ENCODE measurements at regions not wholly inside any gene's neighbourhood (a gene's known extent, or its start where the extent isn't known, plus 50 kb on each side); places are given as distances from the start of the nearest gene placed in this dataset.
"Not testable (repeated sequence)": the region's sequence is repeated elsewhere in the genome, so short reads cannot be mapped to it uniquely, and the experiment has no call there.

GRCh38 chr11:19419021-19419750 is 178.4 kb upstream of the E2F8 start:
- in situ Hi-C loops (cut with MboI; ENCODE audit: low sequenced_read_pairs), result no loop called here

DNA sequence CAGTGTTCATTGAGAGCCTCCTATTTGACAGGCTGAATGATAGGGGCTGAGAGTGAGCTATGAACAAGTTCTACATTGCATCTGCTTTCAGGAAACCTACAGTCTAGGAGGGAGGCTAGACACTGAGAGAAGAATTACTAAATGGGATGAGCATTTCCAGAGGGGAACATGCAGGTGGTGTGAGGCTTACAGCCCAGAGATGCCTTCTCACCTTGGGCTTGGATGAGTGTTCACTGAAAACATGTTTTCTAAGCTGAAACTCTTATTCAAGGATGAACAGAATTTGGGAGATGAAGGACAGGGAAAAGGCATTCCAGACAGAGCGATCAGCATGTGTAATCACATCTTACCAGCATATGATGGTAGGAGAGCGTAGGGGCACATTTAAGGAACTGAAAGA is 177.5 kb upstream of the E2F8 start:
- in situ Hi-C loops (cut with MboI; ENCODE audit: low sequenced_read_pairs), result no loop called here

DNA sequence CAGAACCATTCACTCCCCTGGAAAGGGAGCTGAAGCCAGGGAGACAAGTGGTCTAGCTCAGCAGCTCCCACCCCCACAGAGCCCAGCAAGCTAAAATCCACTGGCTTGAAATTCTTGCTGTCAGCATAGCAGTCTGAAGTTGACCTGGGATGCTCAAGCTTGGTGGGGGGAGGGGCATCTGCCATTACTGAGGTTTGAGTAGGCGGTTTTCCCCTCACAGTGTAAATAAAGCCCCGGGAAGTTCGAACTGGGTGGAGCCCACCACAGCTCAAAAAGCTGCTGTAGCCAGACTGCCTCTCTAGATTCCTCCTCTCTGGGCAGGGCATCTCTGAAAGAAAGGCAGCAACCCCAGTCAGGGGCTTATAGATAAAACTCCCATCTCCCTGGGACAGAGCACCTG is 171.3 kb upstream of the E2F8 start:
- in situ Hi-C loops (cut with MboI; ENCODE audit: low sequenced_read_pairs), result not testable (repeated sequence)

- in situ Hi-C loops (cut with MboI; ENCODE audit: low sequenced_read_pairs), result no loop called here
These were observed 169.3 kb upstream of the E2F8 start for GRCh38 chr11:19410032-19410431.

- in situ Hi-C loops (cut with MboI; ENCODE audit: low sequenced_read_pairs), result no loop called here
These were observed 168.6 kb upstream of the E2F8 start for GRCh38 chr11:19409307-19409706.

DNA sequence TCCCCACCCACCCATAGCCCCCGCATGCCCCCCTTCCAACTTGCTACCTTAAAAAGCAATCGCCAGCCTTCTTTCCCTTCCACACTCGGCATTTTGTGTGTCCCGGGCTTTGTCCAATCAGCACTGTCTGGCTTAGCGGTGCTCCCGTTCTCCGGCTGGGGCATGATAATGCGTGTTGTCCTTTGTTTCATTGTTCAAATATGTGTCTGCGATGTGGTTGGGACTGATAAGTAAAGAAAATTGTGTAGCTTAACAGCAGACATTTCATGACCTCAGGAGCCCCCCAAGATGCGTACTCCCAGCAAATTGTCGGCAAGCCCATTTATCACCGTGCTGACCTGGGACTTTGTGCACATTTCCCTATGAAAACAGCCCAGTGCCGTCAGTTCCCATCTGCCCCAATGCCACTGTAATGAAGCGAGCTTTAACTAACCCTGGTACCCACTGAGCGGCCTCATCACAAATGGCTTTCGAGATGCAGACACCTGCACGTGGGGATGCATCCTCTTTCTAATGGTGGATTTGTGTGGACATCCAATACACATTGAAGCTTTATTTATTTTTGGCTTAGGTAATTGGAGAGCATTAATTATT is 167.0 kb upstream of the E2F8 start:
- in situ Hi-C loops (cut with MboI; ENCODE audit: low sequenced_read_pairs), result no loop called here

GRCh38 chr11:19405966-19406365 is 165.2 kb upstream of the E2F8 start:
- in situ Hi-C loops (cut with MboI; ENCODE audit: low sequenced_read_pairs), result no loop called here

GRCh38 chr11:19404787-19405186 is 164.0 kb upstream of the E2F8 start:
- in situ Hi-C loops (cut with MboI; ENCODE audit: low sequenced_read_pairs), result no loop called here

GRCh38 chr11:19403196-19403895 is 162.6 kb upstream of the E2F8 start:
- in situ Hi-C loops (cut with MboI; ENCODE audit: low sequenced_read_pairs), result no loop called here

DNA sequence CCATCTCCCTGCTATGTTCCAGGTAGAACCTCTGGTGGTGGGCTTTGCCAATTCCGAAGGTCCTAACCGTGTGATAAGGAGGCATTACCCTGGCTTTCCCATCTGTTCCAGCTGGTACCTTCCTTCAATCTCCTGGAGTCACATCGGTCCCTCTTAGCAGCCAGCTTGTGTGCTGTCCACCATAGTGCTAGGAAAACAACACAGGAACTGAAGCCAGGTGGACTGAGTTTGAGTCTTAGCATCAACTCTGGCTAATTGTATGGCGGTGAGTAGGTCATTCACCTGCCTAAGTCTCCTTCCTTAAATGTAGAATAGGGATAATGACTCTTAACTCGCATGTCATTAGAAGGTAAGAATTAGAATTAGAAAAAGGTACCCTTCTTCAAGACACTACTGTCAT is 159.6 kb upstream of the E2F8 start:
- in situ Hi-C loops (cut with MboI; ENCODE audit: low sequenced_read_pairs), result no loop called here

DNA sequence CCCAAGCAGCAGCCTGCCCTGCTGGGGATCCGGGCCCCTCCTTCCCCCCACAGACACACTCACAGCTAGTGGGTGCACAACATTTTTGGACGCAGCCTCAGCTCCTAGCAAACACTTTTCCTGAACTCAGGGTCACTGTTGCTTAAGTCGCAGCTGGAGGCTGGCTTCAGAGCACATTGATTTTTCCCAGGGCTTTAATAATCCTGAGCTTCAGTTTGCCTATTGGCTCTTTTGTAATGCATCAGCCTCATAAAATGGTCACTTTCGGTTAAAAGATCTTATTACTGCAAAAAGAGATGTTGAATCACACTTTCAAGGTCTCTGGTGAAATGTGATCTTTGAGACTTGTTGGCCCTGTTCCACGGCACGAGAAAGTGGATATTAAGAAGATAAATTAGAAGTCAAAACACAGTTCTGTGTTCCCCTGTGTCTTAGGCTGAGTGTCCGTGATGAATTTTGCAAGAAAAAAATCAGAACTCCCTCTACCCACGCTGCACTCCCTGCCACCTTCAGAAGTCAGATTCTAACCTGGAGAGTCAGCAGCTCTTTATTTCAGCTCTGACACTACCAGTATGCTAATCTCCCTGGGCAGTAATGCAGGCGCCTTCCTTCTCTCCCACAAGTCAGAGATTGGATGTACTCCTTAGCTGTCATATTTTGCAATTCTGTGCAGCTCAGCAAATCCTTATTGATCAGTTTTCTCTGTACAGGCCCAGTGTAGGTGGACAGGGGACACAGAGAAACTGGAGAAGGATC is 158.2 kb upstream of the E2F8 start:
- in situ Hi-C loops (cut with MboI; ENCODE audit: low sequenced_read_pairs), result no loop called here

DNA sequence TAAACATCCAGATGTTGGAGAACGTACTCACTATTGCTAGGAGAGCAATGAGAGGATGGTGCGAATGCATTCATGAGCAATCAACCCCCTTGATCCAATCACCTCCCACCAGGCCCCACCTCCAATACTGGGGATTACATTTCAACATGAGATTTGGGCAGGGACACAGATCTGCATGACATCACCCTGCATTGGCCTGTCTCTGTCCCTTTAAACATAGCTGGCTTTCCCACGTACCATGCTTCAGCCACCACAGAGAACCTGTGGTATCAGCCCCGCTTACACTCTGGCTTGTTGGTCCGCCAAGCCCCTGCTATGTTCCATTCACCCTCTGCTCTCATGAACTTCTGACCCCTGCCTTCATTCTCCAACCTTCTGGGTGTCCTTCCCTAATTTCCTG is 157.5 kb upstream of the E2F8 start:
- in situ Hi-C loops (cut with MboI; ENCODE audit: low sequenced_read_pairs), result no loop called here

GRCh38 chr11:19395050-19395449 is 154.3 kb upstream of the E2F8 start:
- in situ Hi-C loops (cut with MboI; ENCODE audit: low sequenced_read_pairs), result no loop called here

GRCh38 chr11:19394525-19395016 is 153.8 kb upstream of the E2F8 start:
- in situ Hi-C loops (cut with MboI; ENCODE audit: low sequenced_read_pairs), result no loop called here

GRCh38 chr11:19393941-19394340 is 153.2 kb upstream of the E2F8 start:
- in situ Hi-C loops (cut with MboI; ENCODE audit: low sequenced_read_pairs), result no loop called here

DNA sequence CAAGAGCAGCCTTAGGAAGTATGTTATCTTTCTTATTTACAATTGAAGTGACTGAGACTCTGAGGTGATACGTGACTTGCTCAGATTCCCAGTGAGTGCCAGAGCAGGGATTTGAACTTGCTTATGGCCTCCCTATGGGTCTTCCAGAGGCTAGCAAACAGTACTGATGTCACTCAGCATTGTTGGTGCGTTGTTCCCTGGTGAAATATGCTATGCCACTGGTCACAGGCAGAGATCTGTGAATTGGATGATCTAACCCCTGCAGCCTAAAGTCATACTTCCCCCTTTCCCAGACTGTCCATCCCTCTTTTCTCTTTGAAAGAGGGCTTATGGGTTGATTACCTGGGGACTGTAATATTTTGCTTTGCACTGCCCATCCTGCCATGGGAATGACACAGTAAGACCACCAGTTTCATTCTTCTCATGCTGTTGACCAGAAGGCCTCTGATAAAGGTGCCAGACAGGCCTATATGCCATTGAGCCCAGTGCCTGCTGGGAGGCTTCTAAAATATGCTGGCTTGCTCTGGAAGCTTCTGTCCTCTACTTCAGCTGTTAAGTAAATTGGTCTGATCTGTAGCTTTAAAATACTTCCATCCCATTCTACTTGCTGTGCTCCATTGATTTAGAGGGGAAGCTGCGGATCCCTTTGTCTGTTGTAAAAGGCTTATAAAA is 152.2 kb upstream of the E2F8 start:
- in situ Hi-C loops (cut with MboI; ENCODE audit: low sequenced_read_pairs), result no loop called here

- in situ Hi-C loops (cut with MboI; ENCODE audit: low sequenced_read_pairs), result no loop called here
These were observed 151.6 kb upstream of the E2F8 start for GRCh38 chr11:19392321-19392720.

- in situ Hi-C loops (cut with MboI; ENCODE audit: low sequenced_read_pairs), result no loop called here
These were observed 150.9 kb upstream of the E2F8 start for GRCh38 chr11:19391652-19392051.

- in situ Hi-C loops (cut with MboI; ENCODE audit: low sequenced_read_pairs), result no loop called here
These were observed 150.3 kb upstream of the E2F8 start for GRCh38 chr11:19391026-19391425.

GRCh38 chr11:19389787-19390303 is 149.1 kb upstream of the E2F8 start:
- in situ Hi-C loops (cut with MboI; ENCODE audit: low sequenced_read_pairs), result no loop called here

Data from HL-60/S4 treated with retinoic acid at 250 ng/mL for 4 days and 3 days (cell line).